ENCODE measurements at regions not wholly inside any gene's neighbourhood (a gene's known extent, or its start where the extent isn't known, plus 50 kb on each side); places are given as distances from the start of the nearest gene placed in this dataset.

DNA sequence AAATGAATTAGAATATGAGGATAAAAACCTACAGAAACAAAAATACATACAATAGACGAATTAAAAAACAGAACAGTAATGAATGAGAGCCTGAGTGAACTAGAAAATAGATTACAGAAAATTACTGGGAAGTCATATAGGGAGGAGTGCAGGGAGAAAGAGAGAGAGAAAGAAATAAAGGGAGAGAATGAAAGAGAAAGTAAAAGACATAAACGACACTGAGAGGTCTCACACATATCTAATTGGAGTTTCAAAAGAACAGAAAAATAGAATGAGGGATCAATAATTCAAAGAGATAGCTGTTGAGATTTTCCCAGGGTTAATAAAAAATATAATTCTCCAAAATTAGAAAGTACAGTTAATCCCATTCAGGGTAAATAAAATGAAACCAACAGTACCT lies 156.4 kb upstream of the FTMT start:
- Histone ChIP-seq H3K4me1 (no peaks in the 10 kb centered on the region), H3K9me3 (no peaks in the 10 kb centered on the region), H3K27ac (no peak overlapping the region), H3K27me3 (no peaks in the 10 kb centered on the region), H3K36me3 (no peaks in the 10 kb centered on the region), H3K4me3 (no peak overlapping the region)
- TF ChIP-seq POLR2A (IDR thresholded peaks at IDR 0.05) (no peak), POLR2AphosphoS5 (IDR thresholded peaks at IDR 0.05) (no peak)
- 50 to 73% (median 59%) methylated on average over 2 of the region's 2 CpGs for WGBS, 5 donors
- DNase-seq, result no peak
- intact Hi-C loops (cut with DNase I; ENCODE audit: low total_unique reads), result no loop called here

DNA sequence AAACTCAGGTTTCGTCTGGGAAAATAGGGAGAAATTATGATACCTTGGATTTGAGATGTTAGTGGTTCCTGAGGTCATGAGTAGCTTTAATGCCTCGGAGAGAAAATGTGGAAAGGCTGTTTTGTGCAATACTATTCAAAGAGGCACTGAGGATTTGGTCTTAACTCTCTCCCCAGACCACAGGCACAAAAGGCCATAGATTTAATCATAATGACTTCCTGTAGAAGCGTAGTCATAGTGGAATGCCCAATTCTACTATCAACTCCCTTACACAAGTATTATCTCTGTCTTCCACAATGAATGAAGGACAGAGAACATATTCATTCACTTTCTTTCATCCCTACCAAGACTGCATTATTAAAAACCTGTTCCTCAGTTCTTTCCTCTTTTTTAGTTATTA lies 153.0 kb upstream of the FTMT start:
- Histone ChIP-seq H3K27me3 (no peaks in the 10 kb centered on the region), H3K4me3 (no peak overlapping the region), H3K36me3 (no peaks in the 10 kb centered on the region), H3K4me1 (no peaks in the 10 kb centered on the region), H3K9me3 (no peaks in the 10 kb centered on the region), H3K27ac (no peak overlapping the region)
- 71 to 84% (median 82%) methylated on average over 3 of the region's 3 CpGs for WGBS, 5 donors
- intact Hi-C loops (cut with DNase I; ENCODE audit: low total_unique reads), result no loop called here
- TF ChIP-seq POLR2A (IDR thresholded peaks at IDR 0.05) (no peak), POLR2AphosphoS5 (IDR thresholded peaks at IDR 0.05) (no peak), EP300 (IDR thresholded peaks at IDR 0.05) (no peak)
- TF ChIP-seq, protein P1, sequence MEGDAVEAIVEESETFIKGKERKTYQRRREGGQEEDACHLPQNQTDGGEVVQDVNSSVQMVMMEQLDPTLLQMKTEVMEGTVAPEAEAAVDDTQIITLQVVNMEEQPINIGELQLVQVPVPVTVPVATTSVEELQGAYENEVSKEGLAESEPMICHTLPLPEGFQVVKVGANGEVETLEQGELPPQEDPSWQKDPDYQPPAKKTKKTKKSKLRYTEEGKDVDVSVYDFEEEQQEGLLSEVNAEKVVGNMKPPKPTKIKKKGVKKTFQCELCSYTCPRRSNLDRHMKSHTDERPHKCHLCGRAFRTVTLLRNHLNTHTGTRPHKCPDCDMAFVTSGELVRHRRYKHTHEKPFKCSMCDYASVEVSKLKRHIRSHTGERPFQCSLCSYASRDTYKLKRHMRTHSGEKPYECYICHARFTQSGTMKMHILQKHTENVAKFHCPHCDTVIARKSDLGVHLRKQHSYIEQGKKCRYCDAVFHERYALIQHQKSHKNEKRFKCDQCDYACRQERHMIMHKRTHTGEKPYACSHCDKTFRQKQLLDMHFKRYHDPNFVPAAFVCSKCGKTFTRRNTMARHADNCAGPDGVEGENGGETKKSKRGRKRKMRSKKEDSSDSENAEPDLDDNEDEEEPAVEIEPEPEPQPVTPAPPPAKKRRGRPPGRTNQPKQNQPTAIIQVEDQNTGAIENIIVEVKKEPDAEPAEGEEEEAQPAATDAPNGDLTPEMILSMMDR (IDR thresholded peaks at IDR 0.05), result no peak
- DNase-seq, result no peak

DNA sequence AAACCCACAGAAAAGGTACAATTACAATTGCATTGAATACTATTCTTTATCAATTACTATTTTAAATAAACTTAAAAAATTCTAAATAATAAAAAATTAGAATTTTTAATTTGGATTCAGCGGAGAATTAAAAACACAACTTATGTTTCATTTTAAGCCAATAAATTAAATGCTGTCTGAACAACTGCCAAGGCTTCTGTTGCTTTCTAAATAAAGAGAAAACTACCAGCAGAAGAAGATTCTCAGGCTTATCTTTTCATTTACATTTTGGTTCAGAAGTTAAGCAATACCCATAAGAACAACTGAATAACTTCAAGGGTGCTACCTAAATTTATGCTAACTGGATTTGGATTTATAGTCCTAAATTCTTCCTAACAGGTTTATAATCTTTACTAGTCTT lies 150.0 kb upstream of the FTMT start:
- H3K27me3 ChIP-seq, result no peaks in the 10 kb centered on the region
- 84 to 90% (median 87%) methylated on average over 1 of the region's 1 CpG for WGBS, 5 donors
- H3K4me1 ChIP-seq, result no peaks in the 10 kb centered on the region
- H3K9me3 ChIP-seq, result no peaks in the 10 kb centered on the region
- no peak overlapping the region for H3K4me3 ChIP-seq
- H3K27ac ChIP-seq, result no peak overlapping the region
- TF ChIP-seq POLR2AphosphoS5 (IDR thresholded peaks at IDR 0.05) (no peak), EP300 (IDR thresholded peaks at IDR 0.05) (no peak), POLR2A (IDR thresholded peaks at IDR 0.05) (no peak)
- TF ChIP-seq, protein P1 (IDR thresholded peaks at IDR 0.05), result no peak
- no peaks in the 10 kb centered on the region for H3K36me3 ChIP-seq
- no peak for DNase-seq
- intact Hi-C loops (cut with DNase I; ENCODE audit: low total_unique reads), result no loop called here

DNA sequence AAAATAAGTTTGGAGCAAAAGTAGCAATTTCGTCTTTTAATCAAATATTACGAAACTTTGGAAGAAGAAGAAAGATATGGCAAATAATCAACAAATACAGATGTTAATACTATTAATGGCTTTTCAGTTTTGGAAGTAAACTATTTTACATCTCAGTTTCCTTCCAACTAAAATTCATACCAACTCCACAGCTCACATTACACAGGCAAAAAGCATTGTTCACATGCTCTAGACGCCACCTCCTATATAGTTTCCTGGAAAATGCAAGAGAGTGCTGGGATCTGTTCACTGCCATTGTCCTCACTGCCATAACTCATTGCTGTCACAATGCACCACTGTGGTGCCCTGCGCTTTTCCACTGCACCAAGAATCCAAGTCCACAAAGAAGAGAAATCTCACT lies 149.0 kb upstream of the FTMT start:
- intact Hi-C loops (cut with DNase I; ENCODE audit: low total_unique reads), result no loop called here
- 64 to 81% (median 78%) methylated on average over 4 of the region's 4 CpGs for WGBS, 5 donors
- Histone ChIP-seq H3K27ac (no peak overlapping the region), H3K27me3 (no peaks in the 10 kb centered on the region), H3K9me3 (no peaks in the 10 kb centered on the region), H3K4me1 (no peaks in the 10 kb centered on the region), H3K36me3 (no peaks in the 10 kb centered on the region), H3K4me3 (no peak overlapping the region)
- no peak for DNase-seq
- TF ChIP-seq POLR2A (IDR thresholded peaks at IDR 0.05), result no peak
- no peak for TF ChIP-seq POLR2AphosphoS5 (IDR thresholded peaks at IDR 0.05)
- TF ChIP-seq, protein P1 (IDR thresholded peaks at IDR 0.05), result no peak
- no peak for TF ChIP-seq EP300 (IDR thresholded peaks at IDR 0.05)

DNA sequence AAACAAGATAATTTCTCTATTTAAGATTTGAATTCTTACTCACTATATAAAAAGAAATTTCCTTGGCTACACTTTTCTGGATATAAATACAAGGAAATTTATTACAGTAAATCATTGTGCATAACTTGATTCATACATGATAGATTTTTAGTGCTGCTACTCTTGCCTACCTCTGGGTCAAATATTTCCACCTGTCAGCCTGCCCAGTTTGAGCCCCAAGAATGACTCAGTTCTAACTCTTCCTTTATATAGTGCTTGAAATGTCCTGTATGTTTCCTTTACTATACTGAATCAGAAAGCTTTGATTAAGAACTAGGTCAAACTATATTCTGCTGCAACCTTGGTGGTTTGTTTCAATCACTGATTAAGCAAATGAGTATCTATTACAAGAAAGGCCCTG lies 147.4 kb upstream of the FTMT start:
- H3K4me3 ChIP-seq, result no peak overlapping the region
- no peaks in the 10 kb centered on the region for H3K27me3 ChIP-seq
- DNase-seq, result no peak
- H3K36me3 ChIP-seq, result no peaks in the 10 kb centered on the region
- no peak for TF ChIP-seq EP300 (IDR thresholded peaks at IDR 0.05)
- TF ChIP-seq, protein P1 (IDR thresholded peaks at IDR 0.05), result no peak
- intact Hi-C loops (cut with DNase I; ENCODE audit: low total_unique reads), result no loop called here
- no peaks in the 10 kb centered on the region for H3K4me1 ChIP-seq
- H3K9me3 ChIP-seq, result no peaks in the 10 kb centered on the region
- H3K27ac ChIP-seq, result no peak overlapping the region
